H1 (cell line): ENCODE measurements at regions not wholly inside any gene's neighbourhood (a gene's known extent, or its start where the extent isn't known, plus 50 kb on each side); places are given as distances from the start of the nearest gene placed in this dataset.

Source experiments
- CTCF ChIA-PET: fragments of 300-600 bp; sonication (Branson Sonifier 250); formaldehyde crosslinking; loops from one replicate; lab custom pipeline; 2021; ENCODE audit not compliant: partially characterized antibody; lab: Charles Lee
- POLR2A ChIA-PET: fragments of 300-600 bp; sonication (Branson Sonifier 250); formaldehyde crosslinking; loops from one replicate; lab custom pipeline; 2021; ENCODE audit warnings: inconsistent platforms; ENCODE audit not compliant: partially characterized antibody; lab: Charles Lee
- DNase-seq, 2 experiments: peaks; one replicate each; pipeline versions ENCODE4 v3.0.0 to v3.0.0-alpha.2; 2010 to 2022; ENCODE audit warnings: low spot score in 2 of 2, low read depth in 1 of 2, mixed read lengths in 1 of 2
- FAIRE-seq: peaks from 2 replicates; lab custom pipeline; 2011; peaks lifted over from hg19 to GRCh38; lab: Jason Lieb, UNC
- H2AFZ ChIP-seq: 2 replicates; pipeline ENCODE4 v1.8.1; 2012; ENCODE audit warnings: low read length, inconsistent platforms
- H2AK5ac ChIP-seq: 2 replicates; pipeline ENCODE4 v1.6.1; 2013; ENCODE audit warnings: low read depth, low read length
- H2BK120ac ChIP-seq: replicated peaks from 2 replicates; pipeline ENCODE3; 2013; ENCODE audit warnings: low read depth, low read length, inconsistent platforms
- H2BK12ac ChIP-seq: 2 replicates; pipeline ENCODE4 v1.6.1; 2013; ENCODE audit warnings: low read depth, low read length
- H2BK15ac ChIP-seq: 2 replicates; pipeline ENCODE4 v1.6.1; 2013; ENCODE audit warnings: low read length
- H2BK20ac ChIP-seq: 2 replicates; pipeline ENCODE4 v1.6.1; 2013; ENCODE audit warnings: low read length
- H2BK5ac ChIP-seq: 2 replicates; pipeline ENCODE4 v1.6.1; 2013; ENCODE audit warnings: low read depth, low read length
- H3K14ac ChIP-seq: 2 replicates; pipeline ENCODE4 v1.6.1; 2013; ENCODE audit warnings: inconsistent platforms; ENCODE audit not compliant: insufficient read length
- H3K18ac ChIP-seq: 2 replicates; pipeline ENCODE4 v1.6.1; 2013; ENCODE audit warnings: low read length; ENCODE audit errors: extremely low read depth
- H3K23ac ChIP-seq: 2 replicates; pipeline ENCODE4 v1.6.1; 2013; ENCODE audit warnings: inconsistent platforms; ENCODE audit not compliant: insufficient read length
- H3K23me2 ChIP-seq: 2 replicates; pipeline ENCODE4 v1.6.1; 2013; ENCODE audit warnings: low read depth, low read length
- H3K27ac ChIP-seq: 2 replicates; pipeline ENCODE4 v1.6.1; 2011; ENCODE audit warnings: low read depth, low read length, inconsistent platforms
- H3K27me3 ChIP-seq, 4 experiments: replicated peaks in 1 of 4; 1 replicate in 1 of 4; 2 replicates in 3 of 4; pipeline versions ENCODE4 v1.6.1 to v1.8.1; 2011 to 2013; ENCODE audit warnings: low read length in 3 of 4, mild to moderate bottlenecking in 3 of 4, inconsistent platforms in 2 of 4, mixed read lengths in 2 of 4, moderate library complexity in 1 of 4; ENCODE audit not compliant: control insufficient read depth in 3 of 4, insufficient read depth in 3 of 4; ENCODE audit errors: extremely low read depth in 1 of 4
- H3K36me3 ChIP-seq, 4 experiments: 2 replicates each; pipeline versions ENCODE4 v1.6.1 to v1.8.1; 2011 to 2013; ENCODE audit warnings: mild to moderate bottlenecking in 4 of 4, low read length in 3 of 4, moderate library complexity in 2 of 4, control low read depth in 1 of 4, inconsistent platforms in 1 of 4; ENCODE audit not compliant: insufficient read depth in 4 of 4, control insufficient read depth in 2 of 4
- H3K4ac ChIP-seq: replicated peaks from 2 replicates; pipeline ENCODE3; 2013; ENCODE audit warnings: low read length, low read depth, mixed read lengths, inconsistent platforms; ENCODE audit not compliant: insufficient read length
- H3K4me1 ChIP-seq, 4 experiments: replicated peaks in 1 of 4; 1 replicate in 1 of 4; 2 replicates in 3 of 4; pipeline versions ENCODE4 v1.6.1 to v1.8.1; 2011 to 2013; ENCODE audit warnings: low read length in 3 of 4, inconsistent platforms in 2 of 4, mixed read lengths in 1 of 4; ENCODE audit not compliant: insufficient read depth in 4 of 4, control insufficient read depth in 3 of 4
- H3K4me2 ChIP-seq, 2 experiments: 2 replicates each; pipeline versions ENCODE4 v1.6.1 to v1.8.1; 2011 to 2013; ENCODE audit warnings: low read depth in 2 of 2, low read length in 2 of 2, control low read depth in 1 of 2, inconsistent platforms in 1 of 2, mild to moderate bottlenecking in 1 of 2; ENCODE audit not compliant: insufficient read depth in 1 of 2
- H3K4me3 ChIP-seq, 4 experiments: fragments of 200-600, 300-600 bp in 1 of 4; sonication (generic), shearing (Covaris generic), sonication (Bioruptor Twin) in 1 of 4; 2 replicates each; pipeline versions ENCODE4 v1.5.1 to v1.8.1; 2011 to 2016; ENCODE audit warnings: low read length in 4 of 4, low read depth in 3 of 4, control low read depth in 2 of 4, inconsistent platforms in 2 of 4, mild to moderate bottlenecking in 2 of 4, mixed read lengths in 1 of 4, moderate library complexity in 1 of 4; ENCODE audit not compliant: insufficient read depth in 2 of 4; ENCODE audit errors: extremely low read depth in 1 of 4
- H3K56ac ChIP-seq: replicated peaks from 2 replicates; pipeline ENCODE3; 2013; ENCODE audit warnings: low read depth, mild to moderate bottlenecking, mixed read lengths, low read length, inconsistent platforms; ENCODE audit not compliant: insufficient read length
- H3K79me1 ChIP-seq: 2 replicates; pipeline ENCODE4 v1.6.1; 2013; ENCODE audit warnings: low read depth, low read length, control low read depth
- H3K79me2 ChIP-seq, 2 experiments: 2 replicates each; pipeline versions ENCODE4 v1.6.1 to v1.8.1; 2012 to 2013; ENCODE audit warnings: low read length in 2 of 2, mild to moderate bottlenecking in 2 of 2, inconsistent platforms in 1 of 2; ENCODE audit not compliant: insufficient read depth in 2 of 2, control insufficient read depth in 1 of 2
- H3K9ac ChIP-seq, 4 experiments: replicated peaks in 1 of 4; 1 replicate in 1 of 4; 2 replicates in 3 of 4; pipeline versions ENCODE4 v1.6.1 to v1.8.1; 2011 to 2013; ENCODE audit warnings: low read depth in 3 of 4, low read length in 3 of 4, control low read depth in 2 of 4, mild to moderate bottlenecking in 2 of 4, moderate library complexity in 2 of 4, inconsistent platforms in 1 of 4; ENCODE audit errors: extremely low read depth in 1 of 4
- H3K9me3 ChIP-seq, 2 experiments: 2 replicates each; pipeline versions ENCODE4 v1.6.1 to v1.8.1; 2012 to 2013; ENCODE audit warnings: mild to moderate bottlenecking in 2 of 2, moderate library complexity in 2 of 2, control low read depth in 1 of 2, inconsistent platforms in 1 of 2, low read depth in 1 of 2, low read length in 1 of 2, mixed read lengths in 1 of 2; ENCODE audit not compliant: insufficient read depth in 2 of 2
- H4K20me1 ChIP-seq, 2 experiments: replicated peaks in 1 of 2; 2 replicates each; pipeline versions ENCODE3 to v1.8.1; 2011 to 2013; ENCODE audit warnings: inconsistent platforms in 2 of 2, low read length in 2 of 2, mild to moderate bottlenecking in 1 of 2; ENCODE audit not compliant: insufficient read depth in 2 of 2, control insufficient read depth in 1 of 2
- H4K5ac ChIP-seq: 2 replicates; pipeline ENCODE4 v1.6.1; 2013; ENCODE audit warnings: low read length, low read depth, mixed read lengths, inconsistent platforms; ENCODE audit not compliant: insufficient read length
- H4K8ac ChIP-seq: 2 replicates; pipeline ENCODE4 v1.8.0; 2013; ENCODE audit warnings: mild to moderate bottlenecking, moderate library complexity, low read length, inconsistent platforms; ENCODE audit not compliant: insufficient read depth; ENCODE audit errors: extremely low read depth
- H4K91ac ChIP-seq: replicated peaks from 2 replicates; pipeline ENCODE3; 2013; ENCODE audit warnings: low read length, mixed read lengths, inconsistent platforms; ENCODE audit not compliant: insufficient read length
- ATF2 ChIP-seq: IDR thresholded peaks from 2 replicates; pipeline ENCODE4 v1.6.1; 2012; ENCODE audit warnings: low read length, inconsistent platforms
- BACH1 ChIP-seq: IDR thresholded peaks from 2 replicates; pipeline ENCODE4 v1.6.1; 2012; ENCODE audit warnings: low read length, improper control_type of control experiment
- CHD1 ChIP-seq: IDR thresholded peaks from 2 replicates; pipeline ENCODE4 v1.6.1; 2012; ENCODE audit warnings: low read depth, low read length, improper control_type of control experiment
- EGR1 ChIP-seq: IDR thresholded peaks from 2 replicates; pipeline ENCODE4 v1.6.1; 2011; ENCODE audit warnings: low read depth, low read length, borderline replicate concordance
- EZH2 ChIP-seq: fragments of 200-600 bp; sonication (generic); IDR thresholded peaks from 2 replicates; pipeline ENCODE4 v1.7.1; 2012; ENCODE audit warnings: low read depth, mild to moderate bottlenecking, moderate library complexity, low read length, inconsistent platforms; ENCODE audit not compliant: severe bottlenecking
- FOSL1 ChIP-seq: IDR thresholded peaks from 2 replicates; pipeline ENCODE4 v1.6.1; 2011; ENCODE audit warnings: mild to moderate bottlenecking, low read depth, low read length, moderate library complexity; ENCODE audit not compliant: insufficient read depth
- JUND ChIP-seq: IDR thresholded peaks from 2 replicates; pipeline ENCODE4 v1.6.1; 2011; ENCODE audit warnings: mild to moderate bottlenecking, improper control_type of control experiment, low read length
- MAX ChIP-seq: IDR thresholded peaks from 2 replicates; pipeline ENCODE4 v1.6.1; 2012; ENCODE audit warnings: inconsistent platforms
- NRF1 ChIP-seq: IDR thresholded peaks from 2 replicates; pipeline ENCODE4 v1.6.1; 2011; ENCODE audit warnings: mild to moderate bottlenecking, low read depth, low read length, improper control_type of control experiment
- RAD21 ChIP-seq, 2 experiments: IDR thresholded peaks in 1 of 2; conservative IDR thresholded peaks in 1 of 2; 2 replicates each; pipeline ENCODE4 v1.6.1; 2011; ENCODE audit warnings: low read depth in 2 of 2, low read length in 2 of 2, improper control_type of control experiment in 1 of 2, inconsistent platforms in 1 of 2, mild to moderate bottlenecking in 1 of 2, moderate library complexity in 1 of 2
- SAP30 ChIP-seq: fragments of 300-600 bp; sonication (generic); IDR thresholded peaks from 2 replicates; pipeline ENCODE4 v1.7.1; 2012; ENCODE audit warnings: low read length, moderate library complexity, mild to moderate bottlenecking, inconsistent platforms; ENCODE audit not compliant: insufficient read depth, insufficient replicate concordance
- SIN3A ChIP-seq, 2 experiments: IDR thresholded peaks in 1 of 2; conservative IDR thresholded peaks in 1 of 2; 2 replicates each; pipeline ENCODE4 v1.6.1; 2011 to 2012; ENCODE audit warnings: low read length in 2 of 2, improper control_type of control experiment in 1 of 2, low read depth in 1 of 2, mild to moderate bottlenecking in 1 of 2
- WGBS, 2 experiments: shearing (Covaris generic) in 1 of 2; methylation state at CpG; one replicate each; pipeline versions ENCODE4 v1.1.6 to v1.1.7; 2013 to 2015; ENCODE audit warnings: low lambda C conversion rate in 2 of 2, mixed read lengths in 2 of 2, inconsistent platforms in 1 of 2, low coverage in 1 of 2, missing lambda C conversion rate in 1 of 2; ENCODE audit not compliant: insufficient replicate concordance in 2 of 2, insufficient coverage in 1 of 2, insufficient read length in 1 of 2; ENCODE audit errors: extremely low coverage in 1 of 2, missing lambda C conversion rate in 1 of 2; 5-methylcytosine and 5-hydroxymethylcytosine counted together

DNA sequence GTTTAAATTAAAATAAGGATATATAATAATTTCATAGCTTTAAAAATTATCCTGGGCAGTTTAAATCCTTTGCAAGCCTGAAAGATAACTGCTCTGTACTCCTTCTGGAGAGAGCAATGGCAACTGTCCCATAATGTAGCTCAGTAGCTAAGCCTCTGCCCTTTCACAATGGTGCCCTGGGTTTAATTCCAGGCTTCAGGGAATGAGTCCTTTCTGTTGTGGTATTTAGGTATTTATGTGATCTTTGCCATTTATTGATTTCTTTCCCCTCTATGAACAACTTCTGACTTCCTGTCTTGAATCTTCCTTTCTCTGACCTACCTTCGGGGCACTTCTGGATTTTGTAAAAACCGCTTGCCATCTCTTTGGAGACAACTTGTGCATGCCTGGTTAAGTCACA, 773.2 kb downstream of the IPMK start:
- Histone ChIP-seq H4K91ac (no peak overlapping the region), H4K20me1 (no peaks in the 10 kb centered on the region), H3K56ac (no peak overlapping the region), H2BK15ac (no peak overlapping the region), H3K9ac (no peak overlapping the region), H3K79me1 (no peaks in the 10 kb centered on the region), H2BK12ac (no peak overlapping the region), H3K27me3 (no peaks in the 10 kb centered on the region), H3K36me3 (no peaks in the 10 kb centered on the region), H2AK5ac (no peak overlapping the region), H3K4me1 (no peaks in the 10 kb centered on the region), H3K4ac (no peak overlapping the region), H3K23ac (no peak overlapping the region), H3K4me3 (no peak overlapping the region), H3K14ac (no peak overlapping the region), H4K8ac (no peak overlapping the region), H3K4me2 (no peak overlapping the region), H3K27ac (no peak overlapping the region), H3K23me2 (no peaks in the 10 kb centered on the region), H3K79me2 (no peaks in the 10 kb centered on the region), H2BK120ac (no peak overlapping the region), H4K5ac (no peak overlapping the region), H3K18ac (no peak overlapping the region), H2AFZ (no peak overlapping the region; the same call in 1 of the 2 replicates), H2BK5ac (no peak overlapping the region), H2BK20ac (no peak overlapping the region), H3K9me3 (no peaks in the 10 kb centered on the region)
- 88% methylated on average over 2 of the region's 2 CpGs; no CpG with 5 or more reads in 1 of the 2 experiments for WGBS, 2 experiments
- ChIA-PET CTCF (interaction anchor here (1.1 kb wide), 1 partner anchor 86 kb away, joined by 3 read pairs; no protein-coding TSS in a partner anchor), POLR2A (no interaction called here)
- FAIRE-seq (no peak), DNase-seq (no peak)
- TF ChIP-seq CHD1 = no peak
- TF ChIP-seq EGR1 = no peak
- no peak for TF ChIP-seq FOSL1
- TF ChIP-seq NRF1 = no peak
- no peak for TF ChIP-seq MAX
- no peak for TF ChIP-seq JUND
- no peak for TF ChIP-seq EZH2
- TF ChIP-seq BACH1 = no peak
- TF ChIP-seq SAP30 = no peak
- no peak for TF ChIP-seq ATF2
- no peak for TF ChIP-seq SIN3A (conservative IDR thresholded peaks at IDR 0.05 in 1 of 2, IDR thresholded peaks at IDR 0.05 in 1 of 2; ENCODE audit: low read depth in 1 of 2, low read length in 2 of 2)
- TF ChIP-seq RAD21 (IDR thresholded peaks at IDR 0.05 in 1 of 2, conservative IDR thresholded peaks at IDR 0.05 in 1 of 2; ENCODE audit: low read depth in 2 of 2, low read length in 2 of 2) = no peak
